Spleen (tissue), 11 donors: ENCODE measurements at regions not wholly inside any gene's neighbourhood (a gene's known extent, or its start where the extent isn't known, plus 50 kb on each side); places are given as distances from the start of the nearest gene placed in this dataset.

Experiments used
- DNase-seq: peaks from one replicate; pipeline ENCODE4 v3.0.0-alpha.2; 2020
- H3K27ac ChIP-seq, 8 donors: fragments of 200-600 bp; sonication (generic) in 7 of 8; 1 replicate in 4 of 8; 2 replicates in 4 of 8; pipeline versions ENCODE4 v1.5.0 to v1.8.0; 2016 to 2021; ENCODE audit warnings: inconsistent platforms in 4 of 8, mild to moderate bottlenecking in 4 of 8, moderate library complexity in 1 of 8
- H3K27me3 ChIP-seq, 7 donors: fragments of 200-600 bp; sonication (generic) in 6 of 7; replicated peaks in 1 of 7; 1 replicate in 4 of 7; 2 replicates in 3 of 7; pipeline versions ENCODE4 v1.5.0 to v1.8.0; 2016 to 2021; ENCODE audit warnings: inconsistent platforms in 3 of 7, mild to moderate bottlenecking in 1 of 7
- H3K36me3 ChIP-seq, 6 donors: fragments of 200-600 bp; sonication (generic) in 5 of 6; 1 replicate in 4 of 6; 2 replicates in 2 of 6; pipeline versions ENCODE4 v1.5.0 to v1.8.0; 2016 to 2021; ENCODE audit warnings: inconsistent platforms in 2 of 6
- H3K4me1 ChIP-seq, 6 donors: fragments of 200-600 bp; sonication (generic) in 5 of 6; 1 replicate in 3 of 6; 2 replicates in 3 of 6; pipeline versions ENCODE4 v1.5.0 to v1.8.0; 2016 to 2021; ENCODE audit warnings: inconsistent platforms in 3 of 6
- H3K4me3 ChIP-seq, 8 donors: fragments of 200-600 bp; sonication (generic) in 7 of 8; 1 replicate in 4 of 8; 2 replicates in 4 of 8; pipeline versions ENCODE4 v1.5.0 to v1.8.0; 2016 to 2021; ENCODE audit warnings: inconsistent platforms in 4 of 8, mild to moderate bottlenecking in 4 of 8, moderate library complexity in 2 of 8
- H3K9me3 ChIP-seq, 8 donors: fragments of 200-600 bp; sonication (generic) in 7 of 8; 1 replicate in 4 of 8; 2 replicates in 4 of 8; pipeline versions ENCODE4 v1.5.0 to v1.8.0; 2016 to 2021; ENCODE audit warnings: inconsistent platforms in 4 of 8
- CTCF ChIP-seq, 11 experiments: fragments of 200-600 bp in 7 of 11; fragments of 450-650 bp in 4 of 11; sonication (generic) in 4 of 11; IDR thresholded peaks in 8 of 11; conservative IDR thresholded peaks in 3 of 11; 1 replicate in 7 of 11; 2 replicates in 4 of 11; pipeline versions ENCODE4 v1.4.0 to v1.8.0; 2016 to 2021; ENCODE audit warnings: antibody characterized with exemption in 11 of 11, inconsistent platforms in 4 of 11, mild to moderate bottlenecking in 1 of 11
- POLR2A ChIP-seq, 3 donors: fragments of 450-650 bp; IDR thresholded peaks; one replicate each; pipeline ENCODE4 v1.5.1; 2017; ENCODE audit warnings: antibody characterized with exemption in 3 of 3, mild to moderate bottlenecking in 1 of 3
- POLR2AphosphoS5 ChIP-seq, 3 donors: sonication (generic); formaldehyde crosslinking; IDR thresholded peaks; one replicate each; pipeline ENCODE4 v1.5.1; 2017; ENCODE audit warnings: antibody characterized with exemption in 3 of 3
- WGBS, 5 donors: extraction: QIAGEN DNeasy Blood & Tissue Kit in 3 of 5; methylation state at CpG; one replicate each; pipeline versions ENCODE4 v1.1.5 to v1.1.7; 2013 to 2018; 5-methylcytosine and 5-hydroxymethylcytosine counted together
- intact Hi-C: fragments of 100-400 bp; cut with DNase I; formaldehyde crosslinking; loops from one replicate; pipeline ENCODE4 v1.15.0; 2023; ENCODE audit warnings: low total_unique reads
- donor health status: healthy with polysubstance abuse.
- donor health status: DM: no; HTN: no; CAD: no; lungs with moderate emphysema.
- donor health status: DM: no; HTN: no; CAD: no.
- donor health status: Bipolar disorder and iron deficiency.
- donor health status: healthy.
- donor health status: DM: no; HTN: no; CAD: no.
- donor health status: DM: yes; HTN: yes; CAD: no.

GRCh38 chr11:127223633-127224032 is 223.1 kb upstream of the KIRREL3 start:
- no peaks in the 10 kb centered on the region for H3K36me3 ChIP-seq
- TF ChIP-seq CTCF (IDR thresholded peaks at IDR 0.05 in 8 of 11, conservative IDR thresholded peaks at IDR 0.05 in 3 of 11) = no peak
- TF ChIP-seq POLR2AphosphoS5 (IDR thresholded peaks at IDR 0.05) = no peak
- no peak for TF ChIP-seq POLR2A (IDR thresholded peaks at IDR 0.05)
- intact Hi-C loops = no loop called here

GRCh38 chr11:127223026-127223425 is 222.5 kb upstream of the KIRREL3 start:
- H3K4me1 ChIP-seq = no peaks in the 10 kb centered on the region
- no peaks in the 10 kb centered on the region for H3K9me3 ChIP-seq
- no peak overlapping the region for H3K27ac ChIP-seq
- no peak overlapping the region for H3K4me3 ChIP-seq
- WGBS, 5 donors = 27 to 53% (median 33%) methylated on average over 1 of the region's 1 CpG
- intact Hi-C loops = no loop called here
- TF ChIP-seq POLR2A (IDR thresholded peaks at IDR 0.05) (no peak), POLR2AphosphoS5 (IDR thresholded peaks at IDR 0.05) (no peak), CTCF (IDR thresholded peaks at IDR 0.05 in 8 of 11, conservative IDR thresholded peaks at IDR 0.05 in 3 of 11) (no peak)
- DNase-seq = no peak
- H3K36me3 ChIP-seq = no peaks in the 10 kb centered on the region
- H3K27me3 ChIP-seq = no peaks in the 10 kb centered on the region

More at GRCh38 chr11:127223633-127224032, 223.1 kb upstream of the KIRREL3 start:
- no peak overlapping the region for H3K4me3 ChIP-seq
- no peak for DNase-seq
- 82 to 93% (median 87%) methylated on average over 5 of the region's 5 CpGs for WGBS, 5 donors
- no peaks in the 10 kb centered on the region for H3K27me3 ChIP-seq
- H3K27ac ChIP-seq = no peak overlapping the region
- no peaks in the 10 kb centered on the region for H3K4me1 ChIP-seq
- H3K9me3 ChIP-seq = no peaks in the 10 kb centered on the region

- Histone ChIP-seq H3K9me3 (no peaks in the 10 kb centered on the region), H3K27me3 (no peaks in the 10 kb centered on the region), H3K4me1 (no peaks in the 10 kb centered on the region), H3K4me3 (no peak overlapping the region), H3K36me3 (no peaks in the 10 kb centered on the region), H3K27ac (no peak overlapping the region)
- WGBS, 5 donors = 78 to 94% (median 90%) methylated on average over 2 of the region's 2 CpGs
- DNase-seq = no peak
- TF ChIP-seq CTCF (IDR thresholded peaks at IDR 0.05 in 8 of 11, conservative IDR thresholded peaks at IDR 0.05 in 3 of 11) (no peak), POLR2AphosphoS5 (IDR thresholded peaks at IDR 0.05) (no peak), POLR2A (IDR thresholded peaks at IDR 0.05) (no peak)
- intact Hi-C loops = no loop called here
Measured at GRCh38 chr11:127219704-127220103, 219.1 kb upstream of the KIRREL3 start.

- intact Hi-C loops = no loop called here
- Histone ChIP-seq H3K4me1 (no peaks in the 10 kb centered on the region), H3K27ac (no peak overlapping the region), H3K27me3 (no peaks in the 10 kb centered on the region), H3K9me3 (no peaks in the 10 kb centered on the region), H3K4me3 (no peak overlapping the region), H3K36me3 (no peaks in the 10 kb centered on the region)
- TF ChIP-seq POLR2A (IDR thresholded peaks at IDR 0.05) (no peak), POLR2AphosphoS5 (IDR thresholded peaks at IDR 0.05) (no peak), CTCF (IDR thresholded peaks at IDR 0.05 in 8 of 11, conservative IDR thresholded peaks at IDR 0.05 in 3 of 11) (no peak)
- DNase-seq = no peak
- WGBS, 5 donors = 53 to 71% (median 63%) methylated on average over 3 of the region's 3 CpGs
Measured at GRCh38 chr11:127218275-127218608, 217.7 kb upstream of the KIRREL3 start.
